ENCODE measurements at regions not wholly inside any gene's neighbourhood (a gene's known extent, or its start where the extent isn't known, plus 50 kb on each side); places are given as distances from the start of the nearest gene placed in this dataset.

- Histone ChIP-seq H3K9me3 (ENCODE audit: insufficient read depth, low read depth, low read length) (no peaks in the 10 kb centered on the region), H3K27me3 (ENCODE audit: insufficient read depth, low read length) (no peaks in the 10 kb centered on the region), H3K79me2 (ENCODE audit: insufficient read depth, low read length) (no peaks in the 10 kb centered on the region), H3K4me2 (ENCODE audit: low read length) (no peak overlapping the region), H2AFZ (ENCODE audit: low read depth, low read length) (no peak overlapping the region), H3K4me3 (ENCODE audit: insufficient read depth, low read depth, low read length) (no peak overlapping the region), H3K36me3 (ENCODE audit: insufficient read depth, low read length) (no peaks in the 10 kb centered on the region), H3K4me1 (ENCODE audit: insufficient read depth, low read length) (no peaks in the 10 kb centered on the region), H3K27ac (ENCODE audit: low read depth, low read length) (no peak overlapping the region), H3K9ac (ENCODE audit: low read length) (no peak overlapping the region), H4K20me1 (ENCODE audit: insufficient read depth, low read length) (no peaks in the 10 kb centered on the region)
- DNase-seq (ENCODE audit: low read depth) (no peak), FAIRE-seq (no peak)
- Mint-ChIP-seq H3K36me3 (ENCODE audit: low read depth, unreplicated experiment) (no peaks in the 10 kb centered on the region), H3K27me3 (ENCODE audit: low read depth, unreplicated experiment) (no peaks in the 10 kb centered on the region), H3K27ac (ENCODE audit: unreplicated experiment) (no peak overlapping the region), H3K9me3 (ENCODE audit: unreplicated experiment) (peaks cover 14% of the 10 kb centered on the region), H3K4me3 (ENCODE audit: unreplicated experiment) (no peak overlapping the region), H3K4me1 (ENCODE audit: low read depth, unreplicated experiment) (no peaks in the 10 kb centered on the region)
- TF ChIP-seq CTCF (IDR thresholded peaks at IDR 0.05; ENCODE audit: insufficient read depth, low read depth, low read length) (no peak), EZH2 (IDR thresholded peaks at IDR 0.05; ENCODE audit: insufficient read depth, low read length) (no peak)
Measured at GRCh38 chr1:191695865-191696264, 462.4 kb upstream of the RGS18 start.

- Histone ChIP-seq H3K27ac (ENCODE audit: low read depth, low read length) (no peak overlapping the region), H3K79me2 (ENCODE audit: insufficient read depth, low read length) (no peaks in the 10 kb centered on the region), H4K20me1 (ENCODE audit: insufficient read depth, low read length) (no peaks in the 10 kb centered on the region), H2AFZ (ENCODE audit: low read depth, low read length) (no peak overlapping the region), H3K36me3 (ENCODE audit: insufficient read depth, low read length) (no peaks in the 10 kb centered on the region), H3K27me3 (ENCODE audit: insufficient read depth, low read length) (no peaks in the 10 kb centered on the region), H3K9ac (ENCODE audit: low read length) (no peak overlapping the region), H3K4me3 (ENCODE audit: insufficient read depth, low read depth, low read length) (no peak overlapping the region), H3K4me1 (ENCODE audit: insufficient read depth, low read length) (no peaks in the 10 kb centered on the region), H3K9me3 (ENCODE audit: insufficient read depth, low read depth, low read length) (no peaks in the 10 kb centered on the region), H3K4me2 (ENCODE audit: low read length) (no peak overlapping the region)
- Mint-ChIP-seq H3K4me1 (ENCODE audit: low read depth, unreplicated experiment) (no peaks in the 10 kb centered on the region), H3K4me3 (ENCODE audit: unreplicated experiment) (no peak overlapping the region), H3K27ac (ENCODE audit: unreplicated experiment) (no peak overlapping the region), H3K9me3 (ENCODE audit: unreplicated experiment) (peaks cover 14% of the 10 kb centered on the region), H3K36me3 (ENCODE audit: low read depth, unreplicated experiment) (no peaks in the 10 kb centered on the region), H3K27me3 (ENCODE audit: low read depth, unreplicated experiment) (no peaks in the 10 kb centered on the region)
- FAIRE-seq (no peak), DNase-seq (ENCODE audit: low read depth) (no peak)
- TF ChIP-seq EZH2 (IDR thresholded peaks at IDR 0.05; ENCODE audit: insufficient read depth, low read length), result no peak
- TF ChIP-seq CTCF (IDR thresholded peaks at IDR 0.05; ENCODE audit: insufficient read depth, low read depth, low read length), result no peak
Measured at GRCh38 chr1:191696354-191696753, 461.9 kb upstream of the RGS18 start.

- TF ChIP-seq CTCF (IDR thresholded peaks at IDR 0.05; ENCODE audit: insufficient read depth, low read depth, low read length) (no peak), EZH2 (IDR thresholded peaks at IDR 0.05; ENCODE audit: insufficient read depth, low read length) (no peak)
- no peaks in the 10 kb centered on the region for H3K36me3 Mint-ChIP-seq (ENCODE audit: low read depth, unreplicated experiment)
- no peaks in the 10 kb centered on the region for H3K36me3 ChIP-seq (ENCODE audit: insufficient read depth, low read length)
- H3K27ac ChIP-seq (ENCODE audit: low read depth, low read length), result no peak overlapping the region
- H3K9ac ChIP-seq (ENCODE audit: low read length), result no peak overlapping the region
- DNase-seq (ENCODE audit: low read depth), result no peak
- no peak overlapping the region for H3K27ac Mint-ChIP-seq (ENCODE audit: unreplicated experiment)
- H4K20me1 ChIP-seq (ENCODE audit: insufficient read depth, low read length), result no peaks in the 10 kb centered on the region
- H3K79me2 ChIP-seq (ENCODE audit: insufficient read depth, low read length), result no peaks in the 10 kb centered on the region
- no peak overlapping the region for H3K4me3 Mint-ChIP-seq (ENCODE audit: unreplicated experiment)
- H3K4me3 ChIP-seq (ENCODE audit: insufficient read depth, low read depth, low read length), result no peak overlapping the region
- no peak for FAIRE-seq
- H3K4me1 ChIP-seq (ENCODE audit: insufficient read depth, low read length), result no peaks in the 10 kb centered on the region
- no peaks in the 10 kb centered on the region for H3K4me1 Mint-ChIP-seq (ENCODE audit: low read depth, unreplicated experiment)
- H3K9me3 ChIP-seq (ENCODE audit: insufficient read depth, low read depth, low read length), result no peaks in the 10 kb centered on the region
- peaks cover 14% of the 10 kb centered on the region for H3K9me3 Mint-ChIP-seq (ENCODE audit: unreplicated experiment)
- H3K27me3 ChIP-seq (ENCODE audit: insufficient read depth, low read length), result no peaks in the 10 kb centered on the region
- H3K27me3 Mint-ChIP-seq (ENCODE audit: low read depth, unreplicated experiment), result no peaks in the 10 kb centered on the region
- no peak overlapping the region for H2AFZ ChIP-seq (ENCODE audit: low read depth, low read length)
- no peak overlapping the region for H3K4me2 ChIP-seq (ENCODE audit: low read length)
Measured at GRCh38 chr1:191697556-191697955, 460.7 kb upstream of the RGS18 start.
